Vagina (tissue), 2 donors: ENCODE measurements at regions not wholly inside any gene's neighbourhood (a gene's known extent, or its start where the extent isn't known, plus 50 kb on each side); places are given as distances from the start of the nearest gene placed in this dataset.

Experiments
- DNase-seq, 2 donors: peaks; one replicate each; pipeline ENCODE4 v3.0.0-alpha.2; 2017; ENCODE audit errors: extremely low spot score in 2 of 2
- H3K27ac ChIP-seq: fragments of 200-600 bp; sonication (generic); one replicate; pipeline ENCODE4 v1.5.1; 2019
- H3K27me3 ChIP-seq: fragments of 200-600 bp; sonication (generic); one replicate; pipeline ENCODE4 v1.5.1; 2019
- H3K36me3 ChIP-seq, 2 donors: fragments of 200-600 bp; sonication (generic); one replicate each; pipeline ENCODE4 v1.5.1; 2017 to 2019
- H3K4me1 ChIP-seq: fragments of 200-600 bp; sonication (generic); one replicate; pipeline ENCODE4 v1.5.1; 2019
- H3K4me3 ChIP-seq, 2 donors: fragments of 200-600 bp; sonication (generic); 1 replicate in 1 of 2; 2 replicates in 1 of 2; pipeline ENCODE4 v1.5.1; 2016 to 2019
- H3K9me3 ChIP-seq: fragments of 200-600 bp; sonication (generic); one replicate; pipeline ENCODE4 v1.5.1; 2019
- POLR2A ChIP-seq, 2 donors: fragments of 450-650 bp; IDR thresholded peaks; one replicate each; pipeline ENCODE4 v1.6.1; 2017; ENCODE audit warnings: antibody characterized with exemption in 2 of 2, mild to moderate bottlenecking in 2 of 2, moderate library complexity in 2 of 2
- POLR2AphosphoS5 ChIP-seq, 2 donors: sonication (generic); formaldehyde crosslinking; IDR thresholded peaks; one replicate each; pipeline ENCODE4 v1.9.0; 2017; ENCODE audit warnings: antibody characterized with exemption in 2 of 2, mild to moderate bottlenecking in 2 of 2, low read depth in 1 of 2; ENCODE audit not compliant: insufficient read depth in 1 of 2
- intact Hi-C: fragments of 100-400 bp; cut with DNase I; formaldehyde crosslinking; loops from one replicate; pipeline ENCODE4 v1.15.1; 2023
- TF ChIP-seq, protein P1 (sequence below), 3 experiments: fragments of 450-650 bp in 2 of 3; fragments of 200-600 bp in 1 of 3; sonication (generic) in 1 of 3; IDR thresholded peaks; one replicate each; pipeline ENCODE4 v1.5.1; 2017 to 2019; ENCODE audit warnings: antibody characterized with exemption in 3 of 3, mild to moderate bottlenecking in 2 of 3, moderate library complexity in 2 of 3

- Histone ChIP-seq H3K4me1 (no peaks in the 10 kb centered on the region), H3K9me3 (no peaks in the 10 kb centered on the region), H3K27ac (no peak overlapping the region), H3K4me3 (no peak overlapping the region), H3K27me3 (no peaks in the 10 kb centered on the region), H3K36me3 (no peaks in the 10 kb centered on the region)
- TF ChIP-seq, protein P1, sequence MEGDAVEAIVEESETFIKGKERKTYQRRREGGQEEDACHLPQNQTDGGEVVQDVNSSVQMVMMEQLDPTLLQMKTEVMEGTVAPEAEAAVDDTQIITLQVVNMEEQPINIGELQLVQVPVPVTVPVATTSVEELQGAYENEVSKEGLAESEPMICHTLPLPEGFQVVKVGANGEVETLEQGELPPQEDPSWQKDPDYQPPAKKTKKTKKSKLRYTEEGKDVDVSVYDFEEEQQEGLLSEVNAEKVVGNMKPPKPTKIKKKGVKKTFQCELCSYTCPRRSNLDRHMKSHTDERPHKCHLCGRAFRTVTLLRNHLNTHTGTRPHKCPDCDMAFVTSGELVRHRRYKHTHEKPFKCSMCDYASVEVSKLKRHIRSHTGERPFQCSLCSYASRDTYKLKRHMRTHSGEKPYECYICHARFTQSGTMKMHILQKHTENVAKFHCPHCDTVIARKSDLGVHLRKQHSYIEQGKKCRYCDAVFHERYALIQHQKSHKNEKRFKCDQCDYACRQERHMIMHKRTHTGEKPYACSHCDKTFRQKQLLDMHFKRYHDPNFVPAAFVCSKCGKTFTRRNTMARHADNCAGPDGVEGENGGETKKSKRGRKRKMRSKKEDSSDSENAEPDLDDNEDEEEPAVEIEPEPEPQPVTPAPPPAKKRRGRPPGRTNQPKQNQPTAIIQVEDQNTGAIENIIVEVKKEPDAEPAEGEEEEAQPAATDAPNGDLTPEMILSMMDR (IDR thresholded peaks at IDR 0.05): no peak
- TF ChIP-seq POLR2A (IDR thresholded peaks at IDR 0.05): no peak
- no peak for DNase-seq
- intact Hi-C loops: no loop called here
These were observed 67.5 kb upstream of the ZNF423 start for GRCh38 chr16:49923411-49923810.

DNA sequence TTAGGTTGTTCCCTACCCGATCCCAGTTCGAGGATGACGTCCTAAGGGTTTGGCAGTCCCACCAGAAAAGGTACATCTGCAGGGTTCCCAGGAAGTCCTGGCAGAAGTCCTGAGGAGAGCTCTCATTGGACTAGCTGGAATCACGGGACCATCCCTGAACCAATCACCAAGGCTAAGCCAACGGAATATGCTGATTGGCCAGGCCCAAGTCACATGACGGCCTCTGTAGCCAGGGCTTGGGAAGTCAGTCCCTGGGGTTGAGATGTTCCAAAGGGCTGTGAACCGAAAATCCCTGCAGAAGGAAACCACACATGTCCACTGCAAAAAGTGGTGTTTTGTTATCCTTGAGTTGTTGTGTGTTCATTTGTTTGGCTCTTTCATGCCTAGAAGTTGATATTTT is 68.2 kb upstream of the ZNF423 start:
- Histone ChIP-seq H3K4me1 (no peaks in the 10 kb centered on the region), H3K27me3 (no peaks in the 10 kb centered on the region), H3K27ac (no peak overlapping the region), H3K9me3 (no peaks in the 10 kb centered on the region), H3K36me3 (no peaks in the 10 kb centered on the region), H3K4me3 (no peak overlapping the region)
- DNase-seq: no peak
- intact Hi-C loops: no loop called here
- TF ChIP-seq POLR2A (IDR thresholded peaks at IDR 0.05): no peak
- TF ChIP-seq, protein P1 (IDR thresholded peaks at IDR 0.05): no peak
- no peak for TF ChIP-seq POLR2AphosphoS5 (IDR thresholded peaks at IDR 0.05; ENCODE audit: insufficient read depth in 1 of 2, low read depth in 1 of 2)

GRCh38 chr16:49926941-49927340 is 71.0 kb upstream of the ZNF423 start:
- no peak for DNase-seq
- H3K27ac ChIP-seq: no peak overlapping the region
- no peaks in the 10 kb centered on the region for H3K9me3 ChIP-seq
- intact Hi-C loops: no loop called here
- no peaks in the 10 kb centered on the region for H3K27me3 ChIP-seq
- no peaks in the 10 kb centered on the region for H3K4me1 ChIP-seq
- no peak overlapping the region for H3K4me3 ChIP-seq
- H3K36me3 ChIP-seq: no peaks in the 10 kb centered on the region
- TF ChIP-seq, protein P1 (IDR thresholded peaks at IDR 0.05): no peak
- no peak for TF ChIP-seq POLR2A (IDR thresholded peaks at IDR 0.05)
- TF ChIP-seq POLR2AphosphoS5 (IDR thresholded peaks at IDR 0.05; ENCODE audit: insufficient read depth in 1 of 2, low read depth in 1 of 2): no peak

- Histone ChIP-seq H3K4me1 (no peaks in the 10 kb centered on the region), H3K36me3 (no peaks in the 10 kb centered on the region), H3K4me3 (no peak overlapping the region), H3K27me3 (no peaks in the 10 kb centered on the region), H3K27ac (no peak overlapping the region), H3K9me3 (no peaks in the 10 kb centered on the region)
- no peak for DNase-seq
- TF ChIP-seq POLR2A (IDR thresholded peaks at IDR 0.05): no peak
- TF ChIP-seq, protein P1 (IDR thresholded peaks at IDR 0.05): no peak
- TF ChIP-seq POLR2AphosphoS5 (IDR thresholded peaks at IDR 0.05; ENCODE audit: insufficient read depth in 1 of 2, low read depth in 1 of 2): no peak
- intact Hi-C loops: no loop called here
These were observed 72.5 kb upstream of the ZNF423 start for GRCh38 chr16:49928176-49929041.

DNA sequence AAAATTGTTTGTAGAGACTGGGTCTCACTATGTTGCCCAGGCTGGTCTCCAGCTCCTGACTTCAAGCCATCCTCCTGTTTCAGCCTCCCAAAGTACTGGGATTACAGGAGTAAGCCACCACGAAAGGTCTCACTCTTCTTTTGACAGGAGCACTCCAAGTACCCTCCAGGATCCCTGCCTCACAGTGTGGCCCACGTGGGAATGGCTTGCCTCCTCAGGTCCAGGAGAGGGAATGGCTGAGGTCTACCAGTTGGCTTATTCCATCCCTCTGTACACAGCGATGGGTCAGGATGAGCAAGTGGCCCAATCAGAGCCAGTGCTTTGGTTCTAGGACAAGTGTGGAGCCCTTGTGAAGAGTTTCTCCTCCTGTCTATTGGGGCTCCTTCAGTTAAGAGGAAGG is 73.7 kb upstream of the ZNF423 start:
- intact Hi-C loops: no loop called here

More for the DNA sequence above, 73.7 kb upstream of the ZNF423 start:
- H3K27ac ChIP-seq: no peak overlapping the region
- TF ChIP-seq POLR2A (IDR thresholded peaks at IDR 0.05): no peak
- TF ChIP-seq, protein P1 (IDR thresholded peaks at IDR 0.05): no peak
- no peak for TF ChIP-seq POLR2AphosphoS5 (IDR thresholded peaks at IDR 0.05; ENCODE audit: insufficient read depth in 1 of 2, low read depth in 1 of 2)
- H3K4me3 ChIP-seq: no peak overlapping the region
- no peaks in the 10 kb centered on the region for H3K9me3 ChIP-seq
- no peak for DNase-seq
- H3K27me3 ChIP-seq: no peaks in the 10 kb centered on the region
- no peaks in the 10 kb centered on the region for H3K4me1 ChIP-seq
- H3K36me3 ChIP-seq: no peaks in the 10 kb centered on the region
